SK-N-SH (cell line): ENCODE measurements at regions not wholly inside any gene's neighbourhood (a gene's known extent, or its start where the extent isn't known, plus 50 kb on each side); places are given as distances from the start of the nearest gene placed in this dataset.

ENCODE experiments used
- CTCF ChIA-PET: fragments of 300-600, 350-600 bp; formaldehyde crosslinking; extraction: SDS; loops from one replicate; lab custom pipeline; 2021; lab: Yijun Ruan, JAX
- POLR2A ChIA-PET: fragments of 350-600 bp; sonication (Branson Sonifier 250); formaldehyde crosslinking; extraction: SDS; loops from one replicate; lab custom pipeline; 2020; ENCODE audit warnings: antibody characterized with exemption, inconsistent platforms; lab: Yijun Ruan, JAX
- DNase-seq: peaks from one replicate; pipeline ENCODE4 v3.0.0; 2012
- H2AFZ ChIP-seq: fragments of 200-600 bp; sonication (generic); 2 replicates; pipeline ENCODE4 v1.8.1; 2016; ENCODE audit warnings: antibody characterized with exemption, mild to moderate bottlenecking, low read depth
- H3F3A ChIP-seq: fragments of 200-600 bp; sonication (generic); replicated peaks from 2 replicates; pipeline ENCODE3; 2016; ENCODE audit warnings: antibody characterized with exemption, mild to moderate bottlenecking; ENCODE audit not compliant: insufficient read depth
- H3K27ac ChIP-seq, 2 experiments: fragments of 200-500 bp in 1 of 2; fragments of 200-600 bp in 1 of 2; sonication (Bioruptor generic) in 1 of 2; sonication (generic), shearing (Covaris generic) in 1 of 2; 2 replicates each; pipeline versions ENCODE4 v1.5.1 to v1.6.1; 2014 to 2016; ENCODE audit warnings: low read depth in 2 of 2, inconsistent platforms in 1 of 2, low read length in 1 of 2, mild to moderate bottlenecking in 1 of 2, mixed read lengths in 1 of 2
- H3K27me3 ChIP-seq: fragments of 200-600 bp; sonication (generic), shearing (Covaris generic); 2 replicates; pipeline ENCODE4 v1.6.1; 2016; ENCODE audit warnings: mixed run types; ENCODE audit not compliant: insufficient read depth
- H3K36me3 ChIP-seq, 2 experiments: fragments of 200-500 bp in 1 of 2; fragments of 200-600 bp in 1 of 2; sonication (Bioruptor generic) in 1 of 2; sonication (generic) in 1 of 2; replicated peaks in 1 of 2; 2 replicates each; pipeline versions ENCODE3 to v1.5.1; 2014 to 2016; ENCODE audit warnings: low read length in 1 of 2, mild to moderate bottlenecking in 1 of 2; ENCODE audit not compliant: insufficient read depth in 2 of 2, control insufficient read depth in 1 of 2
- H3K4me1 ChIP-seq, 2 experiments: fragments of 200-500 bp in 1 of 2; fragments of 200-600 bp in 1 of 2; sonication (Bioruptor generic) in 1 of 2; sonication (generic), shearing (Covaris generic) in 1 of 2; 2 replicates each; pipeline versions ENCODE4 v1.5.1 to v1.6.1; 2014 to 2016; ENCODE audit warnings: low read depth in 1 of 2, low read length in 1 of 2, mixed run types in 1 of 2; ENCODE audit not compliant: insufficient read depth in 2 of 2, control insufficient read depth in 1 of 2
- H3K4me2 ChIP-seq: fragments of 200-600 bp; sonication (generic), shearing (Covaris generic); 2 replicates; pipeline ENCODE4 v1.6.1; 2017; ENCODE audit warnings: mixed run types
- H3K4me3 ChIP-seq, 2 experiments: fragments of 200-500 bp in 1 of 2; fragments of 200-600 bp in 1 of 2; sonication (Bioruptor generic) in 1 of 2; sonication (generic), shearing (Covaris generic) in 1 of 2; 2 replicates each; pipeline versions ENCODE4 v1.5.1 to v1.8.1; 2014 to 2016; ENCODE audit warnings: low read depth in 2 of 2, inconsistent platforms in 1 of 2, low read length in 1 of 2, mild to moderate bottlenecking in 1 of 2, mixed read lengths in 1 of 2, moderate library complexity in 1 of 2
- H3K79me2 ChIP-seq: fragments of 200-600 bp; sonication (generic); 2 replicates; pipeline ENCODE4 v1.8.1; 2017; ENCODE audit warnings: mild to moderate bottlenecking; ENCODE audit not compliant: insufficient read depth
- H3K9ac ChIP-seq: fragments of 200-600 bp; sonication (generic); 2 replicates; pipeline ENCODE4 v1.6.1; 2017; ENCODE audit warnings: mixed run types
- H3K9me2 ChIP-seq: fragments of 200-600 bp; sonication (generic); 2 replicates; pipeline ENCODE4 v1.6.1; 2017; ENCODE audit warnings: mixed run types
- H3K9me3 ChIP-seq: fragments of 200-600 bp; sonication (generic); 2 replicates; pipeline ENCODE4 v1.6.1; 2017; ENCODE audit warnings: mixed run types, mild to moderate bottlenecking, moderate library complexity
- H4K20me1 ChIP-seq: fragments of 200-600 bp; sonication (generic); 2 replicates; pipeline ENCODE4 v1.6.1; 2017; ENCODE audit warnings: mild to moderate bottlenecking, mixed run types; ENCODE audit not compliant: insufficient read depth
- CHD2 ChIP-seq: fragments of 150-350 bp; IDR thresholded peaks from 2 replicates; pipeline ENCODE4 v1.6.1; 2018; ENCODE audit warnings: low read length; ENCODE audit not compliant: partially characterized antibody
- ELF1 ChIP-seq: IDR thresholded peaks from 2 replicates; pipeline ENCODE4 v1.4.0; 2012
- EP300 ChIP-seq, 2 experiments: IDR thresholded peaks; 2 replicates each; pipeline versions ENCODE4 v1.4.0 to v1.6.1; 2012; ENCODE audit warnings: borderline replicate concordance in 1 of 2, low read depth in 1 of 2, low read length in 1 of 2
- EZH2phosphoT487 ChIP-seq: fragments of 200-600 bp; sonication (generic); IDR thresholded peaks from 2 replicates; pipeline ENCODE4 v1.6.1; 2017; ENCODE audit warnings: low read depth, mixed run types, mild to moderate bottlenecking, antibody characterized with exemption, moderate library complexity, borderline replicate concordance
- FOSL2 ChIP-seq: IDR thresholded peaks from 2 replicates; pipeline ENCODE4 v1.4.0; 2012; ENCODE audit warnings: low read depth, mild to moderate bottlenecking, moderate library complexity, borderline replicate concordance
- FOXJ3 ChIP-seq: sonication (generic); formaldehyde crosslinking; IDR thresholded peaks from 2 replicates; pipeline ENCODE4 v1.5.1; 2020; ENCODE audit warnings: mild to moderate bottlenecking, missing genetic modification reagents
- FOXM1 ChIP-seq: IDR thresholded peaks from 2 replicates; pipeline ENCODE4 v1.4.0; 2012; ENCODE audit warnings: low read depth, mild to moderate bottlenecking
- GABPA ChIP-seq: IDR thresholded peaks from 2 replicates; pipeline ENCODE4 v1.4.0; 2012; ENCODE audit warnings: low read depth, mild to moderate bottlenecking
- JUND ChIP-seq: IDR thresholded peaks from 2 replicates; pipeline ENCODE4 v1.4.0; 2012
- MAX ChIP-seq: IDR thresholded peaks from 2 replicates; pipeline ENCODE4 v1.4.0; 2012; ENCODE audit warnings: low read depth
- MXI1 ChIP-seq: IDR thresholded peaks from 2 replicates; pipeline ENCODE4 v1.6.1; 2012; ENCODE audit warnings: mild to moderate bottlenecking, low read depth, low read length, improper control_type of control experiment
- NFIC ChIP-seq: IDR thresholded peaks from 2 replicates; pipeline ENCODE4 v1.4.0; 2012; ENCODE audit warnings: borderline replicate concordance
- POLR2AphosphoS5 ChIP-seq: IDR thresholded peaks from 2 replicates; pipeline ENCODE4 v1.6.1; 2012; ENCODE audit warnings: low read depth, low read length
- RAD21 ChIP-seq: IDR thresholded peaks from 2 replicates; pipeline ENCODE4 v1.6.1; 2012; ENCODE audit warnings: mild to moderate bottlenecking, low read length
- RFX5 ChIP-seq: IDR thresholded peaks from 2 replicates; pipeline ENCODE4 v1.6.1; 2012; ENCODE audit warnings: mild to moderate bottlenecking, improper control_type of control experiment, low read length
- RXRA ChIP-seq: IDR thresholded peaks from 2 replicates; pipeline ENCODE4 v1.4.0; 2012; ENCODE audit warnings: low read depth, mild to moderate bottlenecking, borderline replicate concordance
- TCF12 ChIP-seq: IDR thresholded peaks from 2 replicates; pipeline ENCODE4 v1.4.0; 2012
- YY1 ChIP-seq: IDR thresholded peaks from 2 replicates; pipeline ENCODE4 v1.4.0; 2012; ENCODE audit warnings: low read depth, mild to moderate bottlenecking
- WGBS: methylation state at CpG from one replicate; pipeline ENCODE4 v1.1.6; 2017; ENCODE audit warnings: low lambda C conversion rate; 5-methylcytosine and 5-hydroxymethylcytosine counted together
- TF ChIP-seq, protein P1 (sequence below): IDR thresholded peaks from 2 replicates; pipeline ENCODE4; 2012
- TF ChIP-seq, protein P2 (sequence below): IDR thresholded peaks from 2 replicates; pipeline ENCODE4 v1.4.0; 2012; ENCODE audit warnings: low read depth, borderline replicate concordance

- Histone ChIP-seq H3K9ac (0 out of 2 replicates have a peak overlapping the region, but pooled peaks have one; percentile 1), H3K4me1 (peaks cover 0 to 18% of the 10 kb centered on the region in 2 experiments; a peak in 2 of 4 replicates), H3K36me3 (no peaks in the 10 kb centered on the region), H3K27ac (peak overlapping the region; percentile 50 to 53; a peak in 3 of 4 replicates), H3F3A (no peaks in the 10 kb centered on the region), H3K9me3 (no peaks in the 10 kb centered on the region), H2AFZ (peak overlapping the region; percentile 85), H3K27me3 (no peaks in the 10 kb centered on the region), H4K20me1 (no peaks in the 10 kb centered on the region), H3K79me2 (no peaks in the 10 kb centered on the region), H3K4me3 (no peak overlapping the region), H3K9me2 (no peaks in the 10 kb centered on the region), H3K4me2 (peak overlapping the region; percentile 42; the same call in 1 of the 2 replicates)
- POLR2A ChIA-PET, result no interaction called here
- TF ChIP-seq FOXM1 (no peak), MXI1 (no peak), TCF12 (peak; percentile 29; the same call in 1 of the 2 replicates), NFIC (peak; percentile 69), FOSL2 (peak; percentile 67; the same call in 1 of the 2 replicates), RFX5 (no peak), EP300 (IDR thresholded peaks at IDR 0.05; ENCODE audit: borderline replicate concordance in 1 of 2, low read depth in 1 of 2, low read length in 1 of 2) (no peak), MAX (no peak), JUND (peak; percentile 35), GABPA (no peak), RAD21 (0 out of 2 replicates have a peak, but pooled peaks have one; percentile 3)
- TF ChIP-seq, protein P1, sequence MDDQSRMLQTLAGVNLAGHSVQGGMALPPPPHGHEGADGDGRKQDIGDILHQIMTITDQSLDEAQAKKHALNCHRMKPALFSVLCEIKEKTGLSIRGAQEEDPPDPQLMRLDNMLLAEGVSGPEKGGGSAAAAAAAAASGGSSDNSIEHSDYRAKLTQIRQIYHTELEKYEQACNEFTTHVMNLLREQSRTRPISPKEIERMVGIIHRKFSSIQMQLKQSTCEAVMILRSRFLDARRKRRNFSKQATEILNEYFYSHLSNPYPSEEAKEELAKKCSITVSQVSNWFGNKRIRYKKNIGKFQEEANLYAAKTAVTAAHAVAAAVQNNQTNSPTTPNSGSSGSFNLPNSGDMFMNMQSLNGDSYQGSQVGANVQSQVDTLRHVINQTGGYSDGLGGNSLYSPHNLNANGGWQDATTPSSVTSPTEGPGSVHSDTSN, result peak; percentile 51
- no peak for DNase-seq
- CTCF ChIA-PET, result interaction anchor here (1.4 kb wide), 1 partner anchor 14 kb away, joined by 4 read pairs; no protein-coding TSS in a partner anchor
These were observed 171.4 kb upstream of the ALCAM start for GRCh38 chr3:105195260-105195659.

DNA sequence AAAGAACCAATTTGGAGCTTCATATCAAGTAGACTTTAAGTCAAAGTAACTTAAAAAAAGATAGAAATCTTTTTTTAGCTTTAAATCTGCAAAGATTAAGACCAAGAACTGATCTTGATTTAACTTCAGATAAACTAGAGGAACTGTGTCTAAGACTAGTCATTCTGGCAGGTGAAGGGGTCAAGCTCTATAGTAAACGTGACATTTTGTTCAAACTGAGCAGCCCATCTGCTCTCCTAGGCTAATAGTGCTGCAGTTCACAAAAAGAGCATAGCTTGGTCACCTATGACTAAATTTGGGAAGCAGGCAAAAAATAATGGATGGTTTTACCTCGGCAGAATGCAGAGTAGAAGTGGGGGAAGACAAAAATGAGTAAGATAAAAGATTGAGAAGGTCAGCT is 168.8 kb upstream of the ALCAM start:
- H4K20me1 ChIP-seq, result no peaks in the 10 kb centered on the region
- WGBS, result 81% methylated on average over 2 of the region's 2 CpGs
- POLR2A ChIA-PET, result no interaction called here
- no peaks in the 10 kb centered on the region for H3K9me3 ChIP-seq
- H3F3A ChIP-seq, result no peaks in the 10 kb centered on the region
- H2AFZ ChIP-seq, result no peak overlapping the region
- H3K9ac ChIP-seq, result no peak overlapping the region
- no peaks in the 10 kb centered on the region for H3K27me3 ChIP-seq
- TF ChIP-seq RFX5 (no peak), FOXJ3 (CRISPR knock-in tag) (no peak), CHD2 (no peak), TCF12 (no peak), JUND (no peak), YY1 (no peak), ELF1 (no peak), FOSL2 (no peak), NFIC (no peak), RXRA (no peak), GABPA (no peak), POLR2AphosphoS5 (no peak), EP300 (IDR thresholded peaks at IDR 0.05; ENCODE audit: borderline replicate concordance in 1 of 2, low read depth in 1 of 2, low read length in 1 of 2) (no peak), EZH2phosphoT487 (no peak)
- TF ChIP-seq, protein P2, sequence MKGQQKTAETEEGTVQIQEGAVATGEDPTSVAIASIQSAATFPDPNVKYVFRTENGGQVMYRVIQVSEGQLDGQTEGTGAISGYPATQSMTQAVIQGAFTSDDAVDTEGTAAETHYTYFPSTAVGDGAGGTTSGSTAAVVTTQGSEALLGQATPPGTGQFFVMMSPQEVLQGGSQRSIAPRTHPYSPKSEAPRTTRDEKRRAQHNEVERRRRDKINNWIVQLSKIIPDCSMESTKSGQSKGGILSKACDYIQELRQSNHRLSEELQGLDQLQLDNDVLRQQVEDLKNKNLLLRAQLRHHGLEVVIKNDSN, result no peak
- TF ChIP-seq, all 33 proteins: peak for 0
- no peak for DNase-seq
- CTCF ChIA-PET, result no interaction called here
- Histone ChIP-seq H3K27ac (no peak overlapping the region), H3K9me2 (no peaks in the 10 kb centered on the region), H3K79me2 (no peaks in the 10 kb centered on the region), H3K4me1 (peaks cover 0 to 18% of the 10 kb centered on the region in 2 experiments; a peak in 2 of 4 replicates), H3K4me2 (no peak overlapping the region), H3K4me3 (no peak overlapping the region), H3K36me3 (no peaks in the 10 kb centered on the region)
